KMS-11 (cell line): ENCODE measurements at regions not wholly inside any gene's neighbourhood (a gene's known extent, or its start where the extent isn't known, plus 50 kb on each side); places are given as distances from the start of the nearest gene placed in this dataset.

ENCODE experiments used
- H2AFZ ChIP-seq: fragments of 200-600 bp; sonication (generic); 2 replicates; pipeline ENCODE4 v1.6.1; 2016; ENCODE audit warnings: antibody characterized with exemption, mixed run types, low read depth
- H3K27ac ChIP-seq: fragments of 200-600 bp; sonication (generic); 2 replicates; pipeline ENCODE4 v1.6.1; 2016; ENCODE audit warnings: mild to moderate bottlenecking, mixed run types
- H3K27me3 ChIP-seq: fragments of 200-600 bp; sonication (generic); 2 replicates; pipeline ENCODE4 v1.6.1; 2017; ENCODE audit warnings: mild to moderate bottlenecking, low read depth, mixed run types, moderate library complexity; ENCODE audit not compliant: insufficient read depth
- H3K36me3 ChIP-seq: fragments of 200-600 bp; sonication (generic); 2 replicates; pipeline ENCODE4 v1.6.1; 2017; ENCODE audit warnings: mild to moderate bottlenecking, mixed run types; ENCODE audit not compliant: insufficient read depth
- H3K4me1 ChIP-seq: fragments of 200-600 bp; sonication (generic); 2 replicates; pipeline ENCODE4 v1.6.1; 2016; ENCODE audit warnings: mild to moderate bottlenecking, low read depth, mixed run types; ENCODE audit not compliant: poor library complexity, severe bottlenecking
- H3K4me2 ChIP-seq: fragments of 200-600 bp; sonication (generic); 2 replicates; pipeline ENCODE4 v1.7.0; 2016; ENCODE audit warnings: mild to moderate bottlenecking, mixed run types
- H3K4me3 ChIP-seq: fragments of 200-600 bp; sonication (generic); IDR thresholded peaks from 2 replicates; pipeline ENCODE4 v1.6.1; 2017; ENCODE audit warnings: low read depth, low read length, mixed read lengths; ENCODE audit not compliant: insufficient read depth
- H3K79me2 ChIP-seq: fragments of 200-600 bp; sonication (generic); 2 replicates; pipeline ENCODE4 v1.6.1; 2016; ENCODE audit warnings: low read depth, mixed run types; ENCODE audit not compliant: insufficient read depth
- H3K9ac ChIP-seq: fragments of 200-600 bp; sonication (generic); 2 replicates; pipeline ENCODE4 v1.6.1; 2016; ENCODE audit warnings: mild to moderate bottlenecking, mixed run types
- H4K20me1 ChIP-seq: fragments of 200-600 bp; sonication (generic); 2 replicates; pipeline ENCODE4 v1.6.1; 2016; ENCODE audit warnings: mild to moderate bottlenecking, mixed run types; ENCODE audit not compliant: insufficient read depth
- TF ChIP-seq, protein P1 (sequence below): fragments of 200-600 bp; sonication (generic); conservative IDR thresholded peaks from 2 replicates; pipeline ENCODE4 v1.6.1; 2017; ENCODE audit warnings: low read depth, mild to moderate bottlenecking, antibody characterized with exemption, low read length, moderate library complexity, mixed read lengths

DNA sequence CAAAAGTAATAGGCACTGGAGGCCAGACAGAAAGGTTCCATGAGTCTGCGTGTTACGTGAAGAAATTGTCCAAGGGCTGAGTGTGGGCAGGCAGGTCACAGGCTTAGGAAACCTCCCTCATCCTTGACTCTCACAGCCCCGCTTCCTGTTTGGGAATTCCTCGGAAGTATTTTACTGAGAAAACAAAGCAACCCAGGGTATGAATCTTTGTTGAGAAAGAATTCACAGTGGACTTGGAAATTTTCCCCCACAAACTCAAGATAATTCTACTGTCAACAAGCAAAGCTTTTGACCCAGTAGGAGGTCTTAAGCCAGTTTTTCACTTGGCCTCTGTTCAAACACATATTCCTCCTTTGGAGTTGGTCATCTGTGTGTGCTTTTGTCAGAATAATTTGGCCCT, 377.1 kb upstream of the TPM1 start:
- H3K4me1 ChIP-seq, result no peaks in the 10 kb centered on the region
- TF ChIP-seq, protein P1, sequence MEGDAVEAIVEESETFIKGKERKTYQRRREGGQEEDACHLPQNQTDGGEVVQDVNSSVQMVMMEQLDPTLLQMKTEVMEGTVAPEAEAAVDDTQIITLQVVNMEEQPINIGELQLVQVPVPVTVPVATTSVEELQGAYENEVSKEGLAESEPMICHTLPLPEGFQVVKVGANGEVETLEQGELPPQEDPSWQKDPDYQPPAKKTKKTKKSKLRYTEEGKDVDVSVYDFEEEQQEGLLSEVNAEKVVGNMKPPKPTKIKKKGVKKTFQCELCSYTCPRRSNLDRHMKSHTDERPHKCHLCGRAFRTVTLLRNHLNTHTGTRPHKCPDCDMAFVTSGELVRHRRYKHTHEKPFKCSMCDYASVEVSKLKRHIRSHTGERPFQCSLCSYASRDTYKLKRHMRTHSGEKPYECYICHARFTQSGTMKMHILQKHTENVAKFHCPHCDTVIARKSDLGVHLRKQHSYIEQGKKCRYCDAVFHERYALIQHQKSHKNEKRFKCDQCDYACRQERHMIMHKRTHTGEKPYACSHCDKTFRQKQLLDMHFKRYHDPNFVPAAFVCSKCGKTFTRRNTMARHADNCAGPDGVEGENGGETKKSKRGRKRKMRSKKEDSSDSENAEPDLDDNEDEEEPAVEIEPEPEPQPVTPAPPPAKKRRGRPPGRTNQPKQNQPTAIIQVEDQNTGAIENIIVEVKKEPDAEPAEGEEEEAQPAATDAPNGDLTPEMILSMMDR, result no peak
- no peak overlapping the region for H3K4me3 ChIP-seq
- H3K27ac ChIP-seq, result no peak overlapping the region
- H4K20me1 ChIP-seq, result no peaks in the 10 kb centered on the region
- no peaks in the 10 kb centered on the region for H3K79me2 ChIP-seq
- no peak overlapping the region for H2AFZ ChIP-seq
- no peaks in the 10 kb centered on the region for H3K27me3 ChIP-seq
- H3K9ac ChIP-seq, result no peak overlapping the region
- H3K4me2 ChIP-seq, result no peak overlapping the region
- no peaks in the 10 kb centered on the region for H3K36me3 ChIP-seq

DNA sequence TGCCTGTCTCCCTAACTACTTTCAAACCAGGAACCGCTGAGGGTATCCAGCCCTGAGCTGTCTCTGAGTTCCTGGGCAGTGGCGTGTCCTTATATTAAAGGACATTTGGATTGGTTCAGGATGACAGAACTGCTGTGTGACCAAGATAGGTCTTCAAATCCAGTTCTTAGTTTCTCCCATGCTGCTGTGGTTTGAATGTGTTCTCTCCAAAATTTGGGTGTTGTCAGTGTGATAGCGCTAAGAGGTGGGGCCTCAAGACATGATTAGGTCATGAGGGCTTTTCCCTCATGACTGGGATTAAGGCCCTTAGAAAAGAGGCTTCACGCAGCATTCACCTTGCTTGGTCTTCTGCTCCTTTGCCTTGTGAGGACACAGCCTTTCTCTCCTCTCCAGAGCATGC, 376.5 kb upstream of the TPM1 start:
- H3K27me3 ChIP-seq, result no peaks in the 10 kb centered on the region
- no peaks in the 10 kb centered on the region for H3K4me1 ChIP-seq
- no peaks in the 10 kb centered on the region for H4K20me1 ChIP-seq
- H2AFZ ChIP-seq, result no peak overlapping the region
- H3K36me3 ChIP-seq, result no peaks in the 10 kb centered on the region
- no peak overlapping the region for H3K4me2 ChIP-seq
- H3K79me2 ChIP-seq, result no peaks in the 10 kb centered on the region
- H3K27ac ChIP-seq, result no peak overlapping the region
- TF ChIP-seq, protein P1, result no peak
- H3K9ac ChIP-seq, result no peak overlapping the region
- H3K4me3 ChIP-seq, result no peak overlapping the region

DNA sequence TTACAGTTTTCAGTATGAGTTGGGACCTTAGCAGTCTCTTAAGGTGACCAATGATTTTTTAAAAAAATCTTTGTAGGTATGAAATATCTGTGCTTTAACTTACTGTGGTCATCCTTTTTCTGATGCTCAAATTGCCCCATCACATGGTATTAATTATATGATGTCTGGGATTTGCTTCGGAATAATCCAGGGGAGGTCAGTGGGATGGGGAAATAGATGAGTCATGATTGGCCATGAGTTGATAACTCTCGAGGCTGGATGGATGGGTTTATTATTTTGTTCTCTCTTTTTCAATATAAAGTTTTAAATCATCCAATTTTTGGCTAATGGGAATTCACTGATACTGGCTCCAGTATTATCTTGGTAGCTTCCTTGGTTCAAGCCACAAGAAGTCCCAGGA, 370.3 kb upstream of the TPM1 start:
- Histone ChIP-seq H2AFZ (no peak overlapping the region), H3K79me2 (no peaks in the 10 kb centered on the region), H3K27ac (no peak overlapping the region), H3K9ac (no peak overlapping the region), H3K36me3 (no peaks in the 10 kb centered on the region), H3K4me3 (no peak overlapping the region), H4K20me1 (no peaks in the 10 kb centered on the region), H3K27me3 (no peaks in the 10 kb centered on the region), H3K4me1 (no peaks in the 10 kb centered on the region), H3K4me2 (no peak overlapping the region)
- TF ChIP-seq, protein P1, result no peak

DNA sequence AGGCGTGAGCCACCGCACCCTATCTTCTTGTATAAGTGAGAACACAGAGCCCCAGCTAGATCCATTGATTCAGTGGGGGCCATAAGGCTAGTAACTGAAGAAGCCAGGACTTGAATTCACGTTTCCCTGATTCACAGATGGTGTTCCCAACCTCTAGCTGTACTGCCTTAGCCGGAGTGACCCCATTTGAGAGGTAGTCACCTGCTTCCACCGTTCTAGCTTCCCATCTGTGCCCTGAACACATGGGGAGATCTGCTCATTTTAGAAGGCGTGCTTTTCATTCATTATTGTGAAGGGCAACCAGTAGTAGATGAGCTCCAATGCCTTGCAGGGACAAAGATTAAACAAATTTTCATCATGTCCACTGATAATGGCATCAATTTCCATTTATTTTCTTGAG, 365.7 kb upstream of the TPM1 start:
- TF ChIP-seq, protein P1, result no peak
- no peaks in the 10 kb centered on the region for H3K79me2 ChIP-seq
- no peaks in the 10 kb centered on the region for H3K27me3 ChIP-seq
- H3K36me3 ChIP-seq, result no peaks in the 10 kb centered on the region
- no peaks in the 10 kb centered on the region for H3K4me1 ChIP-seq
- H2AFZ ChIP-seq, result no peak overlapping the region
- H3K27ac ChIP-seq, result no peak overlapping the region
- H3K4me3 ChIP-seq, result no peak overlapping the region
- no peak overlapping the region for H3K9ac ChIP-seq
- no peak overlapping the region for H3K4me2 ChIP-seq
- H4K20me1 ChIP-seq, result no peaks in the 10 kb centered on the region
